ENCODE measurements at regions not wholly inside any gene's neighbourhood (a gene's known extent, or its start where the extent isn't known, plus 50 kb on each side); places are given as distances from the start of the nearest gene placed in this dataset.
"Not testable (repeated sequence)": the region's sequence is repeated elsewhere in the genome, so short reads cannot be mapped to it uniquely, and the experiment has no call there.

DNA sequence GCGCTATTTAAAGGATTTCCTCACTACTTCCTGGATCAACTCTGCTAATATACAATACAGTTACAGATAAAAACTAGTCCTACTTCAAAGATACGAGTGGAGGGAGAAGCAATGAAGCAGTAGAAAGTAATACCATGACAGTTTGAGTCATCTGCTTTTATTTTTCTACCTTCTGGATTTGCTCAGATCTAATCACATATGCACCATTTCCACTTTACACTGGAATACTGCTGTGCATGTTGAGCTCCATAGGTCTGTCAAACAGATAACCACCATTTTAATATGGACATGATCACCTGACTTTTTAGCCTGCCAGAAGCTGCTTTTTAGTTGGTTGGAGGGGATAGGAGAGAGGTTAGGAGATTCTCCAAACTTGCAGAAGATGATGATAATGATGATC lies 92.5 kb downstream of the MMUT start:
- DNase-seq, result no peak

DNA sequence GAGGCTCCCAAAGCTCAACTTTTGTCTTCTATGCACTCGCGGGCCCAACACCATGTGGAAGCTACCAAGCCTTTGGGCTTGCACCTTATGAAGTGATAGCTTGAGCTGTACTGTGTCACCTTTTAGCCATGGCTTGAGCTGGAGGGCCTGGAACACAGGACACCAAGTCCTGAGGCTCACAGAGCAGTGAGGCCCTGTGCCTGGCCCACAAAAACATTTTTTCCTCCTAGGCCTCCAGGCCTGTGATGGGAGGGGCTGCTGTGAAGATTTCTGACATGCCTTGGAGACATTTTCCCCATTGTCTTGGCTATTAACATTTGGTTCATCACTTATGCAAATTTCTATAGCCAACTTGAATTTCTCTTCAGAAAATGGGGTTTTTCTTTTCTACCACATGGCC lies 96.5 kb downstream of the MMUT start:
- no peak for DNase-seq

DNA sequence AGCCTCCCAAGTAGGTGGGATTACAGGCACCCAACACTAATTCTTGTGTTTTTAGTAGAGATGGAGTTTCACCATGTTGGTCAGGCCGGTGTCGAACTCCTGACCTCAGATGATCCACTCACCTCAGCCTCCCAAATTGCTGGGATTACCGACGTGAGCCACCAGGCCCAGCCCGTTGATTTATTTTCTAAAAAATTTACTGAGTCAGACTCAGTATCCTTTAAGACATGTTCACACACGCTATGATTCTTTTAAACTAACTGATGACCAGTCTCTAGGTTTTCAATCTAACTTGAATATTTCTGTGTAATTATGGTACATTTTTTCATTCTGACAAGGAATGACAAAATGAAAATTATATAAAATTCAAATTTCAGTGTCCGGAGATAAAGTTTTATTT lies 114.5 kb downstream of the MMUT start:
- no peak for DNase-seq

DNA sequence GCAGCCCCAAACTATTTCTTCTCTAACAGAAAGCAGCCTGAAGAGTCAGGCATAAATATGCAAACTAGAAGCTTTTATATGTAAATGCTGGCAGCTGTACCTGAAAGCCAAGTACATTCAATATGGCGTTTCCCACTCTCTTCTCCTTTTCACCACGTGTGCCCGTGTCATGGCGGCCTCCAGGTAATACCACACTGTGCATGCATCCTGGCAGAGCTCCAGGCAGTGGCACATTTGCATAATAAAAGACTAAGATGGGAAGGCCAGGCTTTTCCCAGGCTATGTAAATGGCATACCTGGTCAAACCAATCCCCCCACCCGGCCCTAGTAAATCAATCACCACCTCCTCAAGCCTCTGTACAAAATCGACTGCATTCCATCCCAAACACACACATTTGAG lies 120.6 kb downstream of the MMUT start:
- no peak for DNase-seq

DNA sequence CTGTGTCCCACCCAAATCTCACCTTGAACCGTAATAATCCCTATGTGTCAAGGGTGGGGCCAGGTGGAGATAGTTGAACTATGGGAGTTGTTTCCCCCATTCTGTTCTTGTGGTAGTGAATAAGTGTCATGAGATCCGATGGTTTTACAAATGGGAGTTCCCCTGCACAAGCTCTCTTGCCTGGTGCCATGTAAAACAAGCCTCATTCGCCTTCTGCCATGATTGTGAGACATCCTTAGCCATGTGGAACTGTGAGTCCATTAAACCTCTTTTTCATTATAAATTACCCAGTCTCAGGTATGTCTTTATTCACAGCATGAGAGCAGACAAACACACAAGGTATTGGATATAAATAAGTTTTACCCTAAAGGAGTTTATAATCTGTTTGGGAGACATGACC lies 121.2 kb downstream of the MMUT start:
- no peak for DNase-seq

DNA sequence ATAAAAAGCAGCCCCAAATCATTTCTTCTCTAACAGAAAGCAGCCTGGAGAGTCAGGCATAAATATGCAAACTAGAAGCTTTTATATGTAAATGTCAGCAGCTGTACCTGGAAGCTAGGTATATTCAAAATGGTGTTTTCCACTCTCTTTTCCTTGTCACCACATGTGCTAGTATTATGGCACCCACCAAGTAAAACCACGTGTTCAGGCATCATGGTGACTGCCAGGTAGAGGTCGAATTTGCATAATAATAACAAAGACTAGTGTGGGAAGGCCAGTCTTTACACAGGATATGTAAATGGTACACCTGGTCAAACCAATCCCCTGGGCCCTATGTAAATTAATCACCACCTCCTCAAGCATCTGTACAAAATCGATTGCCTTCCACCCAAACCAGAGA lies 124.0 kb downstream of the MMUT start:
- no peak for DNase-seq

DNA sequence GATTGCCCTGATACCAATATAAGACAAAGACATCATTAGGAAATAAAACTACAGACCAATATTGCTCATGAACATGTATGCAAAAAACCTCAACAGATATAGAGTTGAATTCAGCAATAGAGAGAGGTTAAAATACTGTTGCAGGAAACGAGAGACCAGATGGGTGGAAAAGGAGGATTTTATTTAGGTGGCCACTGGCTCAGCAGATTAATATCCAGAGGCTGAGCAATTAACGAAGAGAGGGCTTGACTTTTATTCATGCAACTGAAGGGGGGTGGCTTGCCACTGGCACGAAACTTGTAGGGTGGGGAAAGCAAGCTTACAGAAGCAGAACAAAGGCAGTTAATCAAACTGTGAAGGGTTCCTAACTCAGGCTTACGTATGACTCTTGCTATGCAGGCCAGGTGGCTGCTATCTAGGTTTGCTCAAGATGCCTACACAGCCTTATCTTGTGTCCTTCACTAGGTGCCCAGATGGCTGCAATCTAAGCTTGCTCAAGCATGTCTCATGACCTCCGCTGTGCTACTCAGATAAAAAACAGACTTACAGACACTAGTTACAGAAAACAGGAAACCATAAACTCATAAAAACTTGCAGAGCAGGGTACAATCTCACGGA lies 126.4 kb downstream of the MMUT start:
- no peak for DNase-seq

DNA sequence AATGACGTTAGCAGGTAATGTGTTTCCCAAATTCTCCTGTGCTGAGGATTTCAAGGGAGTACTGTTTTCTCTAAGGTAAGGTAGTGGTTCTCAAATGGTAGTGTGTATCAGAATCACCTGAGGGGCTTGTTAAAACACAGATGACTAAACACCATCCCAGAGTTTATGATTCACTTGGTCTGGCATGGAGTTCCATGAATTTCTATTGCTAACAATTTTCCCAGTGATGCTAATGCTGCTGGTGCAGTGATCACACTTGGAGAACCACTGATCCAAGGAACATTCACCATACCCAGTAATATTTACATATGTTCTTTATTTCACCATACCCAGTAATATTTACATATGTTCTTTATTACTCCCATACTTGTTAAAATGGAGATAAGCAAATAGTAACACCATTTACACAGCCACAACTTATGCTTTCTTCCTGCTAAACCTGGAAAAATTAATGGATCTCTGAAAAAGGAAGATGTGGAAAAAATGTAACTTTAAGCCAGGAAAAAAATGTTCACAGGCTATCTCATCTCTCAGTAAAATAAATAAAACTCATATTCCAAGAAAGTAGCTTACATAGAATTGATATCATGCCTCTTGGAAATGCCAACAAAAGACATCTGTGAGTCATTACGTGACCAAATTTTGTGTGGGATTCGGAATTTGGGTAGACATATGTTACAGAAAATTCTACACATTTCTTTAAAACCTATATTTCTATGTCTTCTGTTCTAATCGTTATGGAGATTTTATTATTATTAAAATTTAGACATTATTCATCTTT lies 129.5 kb downstream of the MMUT start:
- DNase-seq, result no peak

DNA sequence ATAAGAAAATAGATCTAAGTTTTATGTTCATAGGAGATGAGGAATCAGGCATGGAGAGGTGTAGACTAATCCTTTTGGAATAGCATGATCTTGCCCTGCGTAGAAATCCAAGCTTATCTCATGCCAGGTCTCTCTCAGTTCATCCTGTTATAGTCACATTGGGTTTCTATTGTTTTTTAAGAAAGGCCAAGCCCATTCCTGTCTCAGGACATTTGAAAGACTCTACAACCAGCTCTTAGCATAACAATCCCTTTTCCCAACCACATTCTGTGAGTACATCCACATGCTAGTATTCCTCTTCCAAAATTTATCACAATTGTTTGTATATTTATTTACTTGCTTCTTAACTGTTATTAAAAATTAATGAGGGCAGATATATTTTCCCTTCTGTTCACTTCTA lies 130.3 kb downstream of the MMUT start:
- no peak for DNase-seq

DNA sequence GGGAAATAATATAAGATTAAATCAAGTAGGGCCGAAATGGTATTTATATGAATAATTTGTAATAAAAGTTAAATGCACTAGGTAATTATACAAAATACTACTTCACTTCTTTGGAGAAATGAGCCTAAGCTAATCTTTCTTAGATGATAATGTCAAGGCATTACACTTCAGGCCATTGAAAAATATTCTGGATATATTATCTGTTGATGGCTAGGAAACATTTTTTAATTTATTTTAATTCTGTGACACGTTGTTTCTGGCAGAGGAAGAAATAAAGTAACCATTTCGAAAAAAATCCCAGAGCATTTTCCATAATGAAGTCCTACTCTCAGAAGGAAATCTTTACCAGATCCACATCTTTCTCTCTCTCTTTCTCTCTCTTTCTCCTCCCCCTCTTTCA lies 133.9 kb downstream of the MMUT start:
- DNase-seq, result no peak

DNA sequence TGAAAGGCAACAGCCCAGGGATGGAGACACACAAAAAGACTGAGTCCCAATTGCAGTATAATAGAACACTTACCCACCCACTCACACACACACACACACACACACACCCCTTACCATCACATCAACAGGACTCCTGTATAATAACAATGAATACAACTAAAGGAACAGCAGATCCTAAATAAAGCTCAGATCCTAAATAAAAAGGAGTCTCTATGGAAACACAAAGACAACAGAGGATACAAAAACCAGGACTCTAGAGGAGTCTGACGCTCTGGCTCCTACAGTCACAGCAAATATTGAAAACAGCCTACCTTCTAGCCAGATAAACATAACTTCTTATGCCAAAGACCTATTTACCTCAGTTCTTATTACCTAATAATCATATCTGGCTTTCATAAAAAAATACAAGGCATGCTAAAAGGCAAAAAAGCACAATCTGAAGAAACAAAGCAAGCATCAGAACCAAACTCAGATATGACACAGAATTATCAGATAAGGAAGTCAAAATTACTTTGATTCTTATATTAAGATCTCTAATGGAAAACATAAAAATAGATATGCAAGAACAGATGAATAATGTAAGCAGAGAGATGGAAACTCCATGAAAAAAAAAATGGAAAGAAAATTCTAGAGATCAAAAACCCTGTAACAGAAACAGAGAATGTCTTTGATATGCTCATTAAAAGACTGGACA lies 134.9 kb downstream of the MMUT start:
- no peak for DNase-seq

DNA sequence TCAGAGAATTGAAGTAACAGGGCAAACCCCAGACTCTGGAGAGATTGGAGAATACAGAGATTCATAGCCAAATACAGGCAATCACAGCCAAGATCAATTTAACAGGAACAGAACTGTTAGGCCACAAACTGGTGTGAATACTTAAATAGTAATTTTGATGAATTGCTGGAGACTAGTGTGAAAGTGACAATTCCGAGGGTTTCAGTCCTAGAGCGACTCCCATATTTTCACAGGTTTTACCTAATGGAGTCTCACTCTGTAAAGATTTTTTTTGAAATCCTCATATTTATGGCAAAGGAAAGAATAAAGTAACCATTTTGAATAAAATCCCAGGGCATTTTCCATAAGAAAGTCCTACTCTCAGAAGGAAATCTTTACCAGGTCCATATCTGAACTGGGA lies 135.5 kb downstream of the MMUT start:
- DNase-seq, result no peak

DNA sequence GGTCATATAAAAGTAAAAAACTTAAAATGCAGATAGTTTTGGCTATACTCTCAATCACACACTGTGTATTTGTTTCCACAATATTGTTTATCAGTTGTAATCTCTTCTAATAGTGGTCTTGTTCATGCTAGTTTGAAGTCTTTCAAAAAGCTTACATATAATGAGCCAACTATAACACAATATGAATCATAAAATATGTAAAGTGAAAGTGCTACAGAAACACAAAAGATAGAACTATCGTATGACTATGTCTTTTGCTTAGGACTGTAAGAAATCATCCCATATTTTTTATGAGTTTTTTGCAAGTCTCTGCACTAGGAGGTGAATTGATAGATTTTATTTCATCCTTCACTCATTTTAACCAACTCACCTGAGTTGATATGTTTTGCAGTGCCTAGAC lies 136.0 kb downstream of the MMUT start:
- DNase-seq, result no peak

DNA sequence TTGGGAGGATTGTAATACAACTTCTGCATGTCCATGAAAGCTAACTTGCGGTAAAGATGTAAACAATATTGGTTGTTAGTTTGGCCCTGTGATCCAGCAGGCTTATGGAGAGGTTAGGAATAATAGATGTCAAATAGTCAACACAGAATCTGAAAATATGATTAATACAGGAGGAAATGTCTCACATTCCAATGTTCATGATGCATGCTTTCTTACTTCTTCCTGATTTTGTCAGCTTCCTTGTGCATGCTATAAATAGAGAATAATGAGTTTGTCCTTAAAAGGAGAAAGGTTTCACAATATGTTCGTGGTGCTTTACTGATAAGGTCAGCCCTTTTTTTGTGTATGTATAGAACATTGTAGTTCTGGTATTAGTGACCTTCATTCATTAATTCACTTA lies 136.7 kb downstream of the MMUT start:
- DNase-seq, result no peak

DNA sequence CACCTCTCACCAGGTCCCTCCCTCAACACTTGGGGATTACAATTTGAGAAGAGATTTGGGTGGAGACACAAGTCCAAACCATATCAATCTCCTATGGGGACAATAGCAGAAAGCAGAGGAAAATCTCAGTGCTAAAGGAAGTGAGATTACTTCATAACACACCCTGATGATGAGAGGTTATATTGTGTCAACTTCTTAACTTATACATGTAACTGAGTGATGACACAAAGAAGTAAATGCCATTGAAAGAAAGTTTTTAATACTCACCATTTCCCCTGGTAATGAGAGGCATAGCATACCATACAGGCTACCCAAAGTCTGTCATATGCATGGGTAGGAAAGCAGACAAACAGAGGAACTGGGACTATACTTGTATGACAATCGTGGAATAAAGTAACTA lies 137.2 kb downstream of the MMUT start:
- DNase-seq, result no peak

DNA sequence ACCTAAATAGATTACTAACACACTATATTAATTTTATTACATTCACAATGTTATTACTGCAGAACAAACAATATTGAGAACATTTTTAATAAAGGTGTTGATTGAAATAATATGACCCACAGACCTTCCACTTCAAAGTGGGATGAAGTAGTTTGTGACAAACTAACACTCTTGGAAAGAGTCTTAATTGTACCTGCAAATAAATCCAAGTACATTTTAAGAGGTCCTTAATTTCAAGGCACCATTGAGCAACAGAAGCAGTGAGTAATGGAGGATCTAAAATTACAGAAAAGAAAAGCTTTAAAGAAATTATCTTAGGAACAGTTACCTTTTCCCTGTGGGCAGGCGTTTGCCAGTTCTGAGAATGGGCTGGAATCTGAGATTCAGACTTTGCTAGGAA lies 140.2 kb downstream of the MMUT start:
- no peak for DNase-seq

DNA sequence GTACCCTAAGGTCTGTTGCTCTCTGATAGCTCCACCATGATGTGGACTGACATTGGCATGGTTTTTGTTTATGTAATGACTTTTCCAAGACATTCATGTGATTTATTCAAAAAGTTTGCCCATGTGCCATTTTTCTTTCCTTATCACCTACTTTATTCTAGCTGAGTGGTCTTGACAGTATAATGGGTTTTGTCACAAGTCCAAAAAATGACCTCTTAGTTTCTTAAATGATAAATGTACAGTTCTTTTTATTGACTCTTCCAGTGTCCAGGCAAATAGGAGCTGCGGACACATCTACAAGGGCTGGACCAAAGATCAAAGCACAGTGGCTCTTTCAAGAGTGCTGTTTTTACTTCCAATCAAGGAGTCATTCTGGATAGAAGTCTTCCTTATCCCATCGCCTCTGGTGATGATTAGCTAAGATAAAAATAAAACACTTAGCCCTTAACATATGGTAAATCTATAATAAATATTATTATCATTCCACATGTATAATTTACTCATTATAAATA lies 141.4 kb downstream of the MMUT start:
- no peak for DNase-seq

DNA sequence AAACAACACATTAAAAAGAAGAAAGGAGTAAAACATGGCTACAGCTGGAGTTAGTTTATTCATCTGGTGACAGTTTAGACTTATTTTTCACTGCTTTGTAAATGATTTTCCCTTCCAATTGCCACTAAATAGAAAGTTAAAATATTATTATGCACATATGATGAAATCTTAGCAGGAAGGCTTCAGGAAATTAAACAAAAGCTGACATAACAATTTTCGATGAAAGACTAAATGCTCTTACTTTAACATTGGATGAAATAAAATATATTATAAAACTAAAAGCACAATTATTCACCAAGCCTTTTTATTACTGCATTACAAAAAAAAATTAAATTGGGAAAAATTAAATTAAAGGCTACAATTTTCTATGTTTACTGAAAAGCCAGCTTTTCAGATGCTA lies 158.0 kb downstream of the MMUT start:
- no peak for DNase-seq

DNA sequence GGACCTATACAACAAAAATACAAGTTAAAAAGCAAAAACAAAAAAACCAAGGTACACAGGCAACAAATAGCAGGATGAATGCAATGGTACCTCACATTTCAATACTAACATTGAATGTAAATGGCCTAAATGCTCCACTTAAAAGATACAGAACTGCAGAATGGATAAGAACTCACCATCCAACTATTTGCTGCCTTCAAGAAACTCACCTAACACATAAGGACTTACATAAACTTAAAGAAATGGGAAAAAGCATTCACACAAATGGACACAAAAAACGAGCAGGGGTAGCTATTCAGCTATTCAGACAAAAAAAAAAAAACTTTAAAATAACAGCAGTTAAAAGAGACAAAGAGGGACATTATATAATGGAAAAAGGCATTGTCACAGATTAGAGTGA lies 158.7 kb downstream of the MMUT start:
- DNase-seq, result not testable (repeated sequence)

DNA sequence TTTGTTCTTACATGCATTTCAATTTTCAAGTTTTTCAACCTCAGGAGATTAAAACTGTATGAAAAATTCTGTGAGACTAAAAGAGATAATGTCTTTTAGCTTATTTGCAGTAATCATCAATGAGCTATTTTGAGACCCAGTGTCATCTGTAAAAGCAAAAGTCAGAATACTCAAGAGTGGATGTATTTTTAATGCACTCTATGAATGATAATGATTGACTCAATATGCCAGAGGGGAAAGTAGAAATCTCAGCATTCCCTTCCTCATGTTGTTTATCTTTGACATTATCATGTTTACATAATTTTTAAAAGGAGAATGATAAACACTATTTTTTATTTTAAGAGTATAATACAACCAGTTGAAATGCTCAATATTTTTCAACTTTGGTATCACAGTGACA lies 162.1 kb downstream of the MMUT start:
- no peak for DNase-seq

DNA sequence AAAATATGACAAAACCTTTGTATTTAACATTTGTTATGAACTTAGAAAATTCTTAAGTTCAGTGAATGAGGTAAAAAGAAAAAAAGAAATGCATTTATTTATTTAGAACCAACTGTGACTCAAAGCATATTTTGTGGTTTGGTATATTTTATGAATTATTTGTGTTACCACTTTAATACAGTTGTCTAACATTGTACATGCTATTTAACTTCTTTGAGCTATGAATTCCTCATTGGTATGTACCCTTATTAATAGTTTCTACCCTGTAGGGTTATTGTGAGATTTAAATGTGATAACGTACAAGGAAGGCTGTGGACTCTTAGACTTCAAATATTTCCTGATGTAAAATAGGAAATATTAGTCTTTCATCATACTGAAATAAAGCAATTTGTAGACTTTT lies 162.6 kb downstream of the MMUT start:
- no peak for DNase-seq

DNA sequence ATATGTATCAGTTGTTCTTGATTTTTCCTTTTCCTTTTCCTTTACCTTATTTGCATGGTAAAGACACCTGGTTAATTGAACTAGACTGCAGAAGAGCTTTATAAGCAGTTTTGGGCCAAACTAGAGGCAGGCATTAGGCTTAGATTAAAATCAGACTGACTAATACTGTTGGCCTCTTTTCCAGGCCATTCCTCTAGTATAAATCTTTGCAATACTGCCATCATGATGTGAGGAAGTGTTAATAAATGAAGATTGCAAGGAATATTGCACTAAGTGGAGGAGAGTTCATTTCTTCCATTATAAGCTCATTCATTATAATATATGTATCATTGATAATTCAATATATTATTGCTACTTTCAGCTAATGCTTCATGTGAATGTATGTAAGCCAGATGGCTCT lies 163.8 kb downstream of the MMUT start:
- DNase-seq, result no peak

DNA sequence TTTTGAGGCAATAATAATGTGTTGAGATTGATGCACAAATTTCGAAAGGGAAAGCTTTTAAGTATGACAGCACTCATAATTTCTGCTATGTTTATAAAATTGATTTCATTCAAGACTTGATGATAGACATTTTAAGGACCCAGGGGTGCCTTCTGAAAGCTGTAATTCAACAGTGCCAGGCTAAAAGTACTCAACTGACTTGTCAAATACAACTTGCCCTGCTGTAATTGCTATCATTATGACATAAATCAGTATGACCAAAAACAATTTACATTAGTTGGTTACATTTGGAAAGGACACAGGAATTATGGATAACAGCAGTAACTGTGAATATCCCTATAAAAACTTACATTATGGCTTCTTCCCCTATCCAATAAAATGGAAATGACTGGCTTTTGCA lies 178.9 kb downstream of the MMUT start:
- no peak for DNase-seq
